HUES48 (cell line): ENCODE measurements at regions not wholly inside any gene's neighbourhood (a gene's known extent, or its start where the extent isn't known, plus 50 kb on each side); places are given as distances from the start of the nearest gene placed in this dataset.

Experiments used
- H3K27ac ChIP-seq: one replicate; pipeline ENCODE4 v1.7.0; 2013; ENCODE audit warnings: low read depth, low read length, inconsistent platforms
- H3K27me3 ChIP-seq: 2 replicates; pipeline ENCODE4 v1.6.1; 2013; ENCODE audit warnings: mild to moderate bottlenecking, low read length; ENCODE audit not compliant: control insufficient read depth, insufficient read depth
- H3K36me3 ChIP-seq: 2 replicates; pipeline ENCODE4 v1.6.1; 2013; ENCODE audit warnings: low read length; ENCODE audit not compliant: control insufficient read depth, insufficient read depth
- H3K4me1 ChIP-seq: 2 replicates; pipeline ENCODE4 v1.6.1; 2013; ENCODE audit warnings: mild to moderate bottlenecking, low read length; ENCODE audit not compliant: control insufficient read depth, insufficient read depth
- H3K4me3 ChIP-seq: 2 replicates; pipeline ENCODE4 v1.5.1; 2013; ENCODE audit warnings: mild to moderate bottlenecking, low read depth, low read length
- H3K9ac ChIP-seq: 2 replicates; pipeline ENCODE4 v1.6.1; 2013; ENCODE audit warnings: mild to moderate bottlenecking, low read depth, low read length, moderate library complexity
- H3K9me3 ChIP-seq: 2 replicates; pipeline ENCODE4 v1.6.1; 2013; ENCODE audit warnings: low read length; ENCODE audit not compliant: control insufficient read depth, insufficient read depth

DNA sequence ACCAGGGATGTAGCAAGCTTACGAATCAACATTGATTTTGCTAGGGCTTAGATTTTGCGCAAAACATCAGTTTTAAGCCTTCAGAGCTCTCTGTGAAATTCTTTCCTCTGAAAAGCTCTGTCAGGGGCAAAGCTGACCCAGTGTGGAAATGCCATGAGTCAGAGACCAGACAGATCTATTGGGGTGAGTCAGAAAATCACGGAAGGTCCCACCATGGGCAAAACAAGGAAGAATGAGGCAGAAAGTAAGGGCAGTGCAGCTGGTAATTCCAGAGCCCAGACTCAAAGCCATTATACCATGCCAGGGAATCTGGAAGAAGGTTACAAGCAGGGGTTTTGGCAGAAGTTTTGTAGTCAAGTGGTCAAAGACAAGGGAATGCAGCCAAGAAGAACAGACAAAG, 256.6 kb upstream of the CTAGE1 start:
- H3K27ac ChIP-seq = no peak overlapping the region
- no peak overlapping the region for H3K9ac ChIP-seq
- H3K9me3 ChIP-seq = no peaks in the 10 kb centered on the region
- no peaks in the 10 kb centered on the region for H3K36me3 ChIP-seq
- no peak overlapping the region for H3K4me3 ChIP-seq
- H3K4me1 ChIP-seq = no peaks in the 10 kb centered on the region
- no peaks in the 10 kb centered on the region for H3K27me3 ChIP-seq

GRCh38 chr18:22675006-22675405, 257.3 kb upstream of the CTAGE1 start:
- Histone ChIP-seq H3K36me3 (no peaks in the 10 kb centered on the region), H3K4me1 (no peaks in the 10 kb centered on the region), H3K9me3 (no peaks in the 10 kb centered on the region), H3K27me3 (no peaks in the 10 kb centered on the region), H3K4me3 (no peak overlapping the region), H3K9ac (no peak overlapping the region), H3K27ac (no peak overlapping the region)

GRCh38 chr18:22676423-22676822, 256.7 kb upstream of the RBBP8 start:
- H3K4me1 ChIP-seq = no peaks in the 10 kb centered on the region
- H3K36me3 ChIP-seq = no peaks in the 10 kb centered on the region
- H3K9ac ChIP-seq = no peak overlapping the region
- H3K9me3 ChIP-seq = no peaks in the 10 kb centered on the region
- no peak overlapping the region for H3K27ac ChIP-seq
- no peak overlapping the region for H3K4me3 ChIP-seq
- H3K27me3 ChIP-seq = no peaks in the 10 kb centered on the region

DNA sequence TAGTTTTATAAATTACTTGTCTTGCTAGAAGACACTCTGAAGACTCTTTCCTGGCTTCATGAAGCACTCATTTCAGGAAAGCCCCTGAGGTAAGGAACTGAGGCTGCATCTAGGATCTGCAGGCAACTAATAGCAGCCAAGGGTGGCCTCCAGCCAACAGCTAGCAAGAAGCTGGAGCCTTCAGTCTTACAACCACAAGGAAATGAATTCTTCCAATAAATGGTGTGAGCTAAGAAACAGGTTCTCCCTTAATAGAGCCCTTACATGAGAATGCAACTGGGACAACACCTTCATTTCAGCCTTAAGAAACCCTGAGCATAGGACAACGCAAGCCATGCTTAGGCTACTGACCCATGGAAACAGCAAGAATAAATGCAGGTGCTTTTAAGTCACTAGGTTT, 254.6 kb upstream of the RBBP8 start:
- H3K27ac ChIP-seq = no peak overlapping the region
- no peaks in the 10 kb centered on the region for H3K9me3 ChIP-seq
- no peaks in the 10 kb centered on the region for H3K27me3 ChIP-seq

GRCh38 chr18:22680944-22681343, 252.2 kb upstream of the RBBP8 start:
- no peaks in the 10 kb centered on the region for H3K9me3 ChIP-seq
- no peak overlapping the region for H3K9ac ChIP-seq
- H3K27me3 ChIP-seq = no peaks in the 10 kb centered on the region
- no peaks in the 10 kb centered on the region for H3K4me1 ChIP-seq
- no peak overlapping the region for H3K27ac ChIP-seq
- H3K4me3 ChIP-seq = no peak overlapping the region
- H3K36me3 ChIP-seq = no peaks in the 10 kb centered on the region

More for the DNA sequence above, 254.6 kb upstream of the RBBP8 start:
- Histone ChIP-seq H3K4me3 (no peak overlapping the region), H3K4me1 (no peaks in the 10 kb centered on the region), H3K36me3 (no peaks in the 10 kb centered on the region), H3K9ac (no peak overlapping the region)

DNA sequence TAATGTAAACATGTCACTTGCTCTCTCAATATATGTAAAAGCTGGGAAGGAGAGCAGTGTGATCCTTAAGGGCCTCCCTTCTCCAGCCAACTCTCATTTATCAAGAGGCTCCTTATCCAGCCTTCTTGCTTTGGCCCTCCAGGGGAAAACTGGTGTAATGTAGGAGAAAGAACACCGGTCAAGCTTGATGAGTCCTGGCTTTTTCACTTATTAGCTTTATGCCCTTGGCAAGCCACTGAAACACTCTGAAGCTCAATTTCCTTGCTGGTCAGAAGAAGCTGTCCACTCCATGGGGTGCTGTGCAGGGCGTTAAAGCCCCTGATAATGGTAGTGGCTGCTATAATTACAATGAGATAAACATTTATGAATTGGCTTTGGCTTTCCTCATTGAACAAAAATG, 251.2 kb upstream of the RBBP8 start:
- Histone ChIP-seq H3K4me3 (no peak overlapping the region), H3K4me1 (no peaks in the 10 kb centered on the region), H3K36me3 (no peaks in the 10 kb centered on the region), H3K9me3 (peaks cover 3% of the 10 kb centered on the region; the same call in 1 of the 2 replicates), H3K27ac (no peak overlapping the region), H3K27me3 (no peaks in the 10 kb centered on the region), H3K9ac (no peak overlapping the region)

GRCh38 chr18:22682720-22683119, 250.4 kb upstream of the RBBP8 start:
- Histone ChIP-seq H3K36me3 (no peaks in the 10 kb centered on the region), H3K27ac (no peak overlapping the region)

DNA sequence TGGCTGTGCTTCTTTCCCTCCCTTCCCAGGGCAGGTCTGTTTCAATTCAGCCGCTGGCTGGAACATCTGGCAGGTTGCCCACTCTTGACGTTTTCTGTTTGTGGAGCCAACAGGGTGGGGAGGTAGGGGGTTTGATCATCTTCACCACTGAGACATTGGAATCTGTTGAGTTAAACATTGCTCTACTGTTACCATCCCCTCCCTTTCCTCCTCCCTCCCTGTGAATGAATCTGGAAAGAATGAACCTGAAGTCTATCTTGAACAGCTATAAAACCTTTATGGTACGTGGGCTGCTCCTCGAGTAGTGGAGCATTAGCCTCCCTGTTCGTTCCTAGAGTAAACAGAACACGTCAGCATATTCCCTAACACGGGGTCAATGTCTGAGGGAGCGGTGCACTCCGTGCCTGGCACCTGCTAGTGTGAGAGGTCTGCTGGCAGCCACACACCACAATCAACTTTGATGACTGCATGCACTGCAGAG, 249.9 kb upstream of the RBBP8 start:
- Histone ChIP-seq H3K27me3 (no peaks in the 10 kb centered on the region), H3K4me1 (no peaks in the 10 kb centered on the region), H3K4me3 (no peak overlapping the region), H3K9ac (no peak overlapping the region), H3K9me3 (peaks cover 9% of the 10 kb centered on the region), H3K27ac (no peak overlapping the region), H3K36me3 (no peaks in the 10 kb centered on the region)

More at GRCh38 chr18:22682720-22683119, 250.4 kb upstream of the RBBP8 start:
- Histone ChIP-seq H3K4me3 (no peak overlapping the region), H3K4me1 (no peaks in the 10 kb centered on the region), H3K9ac (no peak overlapping the region), H3K9me3 (peaks cover 4% of the 10 kb centered on the region), H3K27me3 (no peaks in the 10 kb centered on the region)

DNA sequence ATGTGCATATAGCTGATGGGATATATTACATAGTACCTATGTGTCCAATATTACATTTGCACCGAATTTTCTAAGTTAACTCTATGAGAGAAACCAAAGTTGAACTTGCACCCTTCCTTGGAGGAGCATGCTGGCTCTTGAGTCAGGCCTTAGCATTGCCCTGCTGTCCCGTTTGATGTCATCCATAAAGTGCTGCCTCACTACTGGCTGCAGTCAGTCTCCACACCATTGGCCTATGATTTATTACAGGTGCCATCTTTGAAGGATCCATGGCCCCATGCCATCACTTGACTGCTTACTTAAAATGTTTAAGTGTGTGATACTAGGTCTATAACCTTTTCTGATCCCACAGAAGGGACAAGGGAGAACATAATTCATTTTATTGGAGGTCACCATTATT, 249.3 kb upstream of the RBBP8 start:
- Histone ChIP-seq H3K27me3 (no peaks in the 10 kb centered on the region), H3K27ac (no peak overlapping the region), H3K4me3 (no peak overlapping the region), H3K9me3 (peaks cover 14% of the 10 kb centered on the region), H3K4me1 (no peaks in the 10 kb centered on the region), H3K36me3 (no peaks in the 10 kb centered on the region), H3K9ac (no peak overlapping the region)

DNA sequence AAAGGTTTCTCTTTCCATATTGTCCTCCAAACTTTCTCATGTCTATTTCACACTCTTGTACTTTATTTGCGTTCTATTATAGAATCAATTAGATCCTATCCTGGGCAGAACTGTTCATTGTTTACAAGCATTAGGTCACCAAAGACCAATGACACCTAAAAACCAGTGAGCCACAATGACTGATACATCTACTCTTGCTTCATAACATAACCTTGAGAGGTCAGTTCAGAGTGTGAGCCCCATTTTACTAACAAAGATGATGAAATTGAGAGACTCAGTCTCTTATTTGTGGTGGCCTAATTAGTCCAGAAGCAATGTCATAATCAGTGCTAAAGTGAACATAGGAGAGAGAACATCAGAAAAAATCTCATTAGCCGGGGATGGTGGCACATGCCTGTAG, 248.9 kb upstream of the RBBP8 start:
- H3K4me1 ChIP-seq = no peaks in the 10 kb centered on the region
- H3K36me3 ChIP-seq = no peaks in the 10 kb centered on the region
- H3K27ac ChIP-seq = no peak overlapping the region
- H3K9me3 ChIP-seq = peaks cover 14% of the 10 kb centered on the region
- no peak overlapping the region for H3K9ac ChIP-seq
- H3K27me3 ChIP-seq = no peaks in the 10 kb centered on the region
- H3K4me3 ChIP-seq = no peak overlapping the region

DNA sequence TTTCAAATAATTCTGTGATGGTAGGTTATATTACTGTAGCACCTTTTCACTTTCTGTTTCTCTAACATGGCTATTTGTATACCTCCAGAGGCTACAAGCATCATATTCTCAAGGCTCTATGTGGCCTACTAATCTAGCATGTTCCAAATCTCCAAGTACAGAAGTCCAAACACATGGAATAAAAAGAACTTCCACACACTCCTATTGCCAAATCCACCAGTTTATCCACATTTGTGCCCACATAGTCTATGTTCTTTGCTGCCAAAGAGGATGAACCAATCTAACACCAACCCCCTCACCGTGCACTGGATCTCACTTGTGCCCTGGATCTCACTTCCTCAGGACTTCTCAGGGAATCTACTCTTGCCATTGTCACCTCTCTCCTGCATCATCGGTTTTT, 247.3 kb upstream of the RBBP8 start:
- Histone ChIP-seq H3K27me3 (no peaks in the 10 kb centered on the region), H3K9me3 (peaks cover 14% of the 10 kb centered on the region), H3K36me3 (no peaks in the 10 kb centered on the region), H3K4me3 (no peak overlapping the region), H3K27ac (no peak overlapping the region), H3K9ac (no peak overlapping the region), H3K4me1 (no peaks in the 10 kb centered on the region)
